Ishikawa (cell line): ENCODE measurements at regions not wholly inside any gene's neighbourhood (a gene's known extent, or its start where the extent isn't known, plus 50 kb on each side); places are given as distances from the start of the nearest gene placed in this dataset.

Experiments
- CEBPB ChIP-seq: IDR thresholded peaks from 2 replicates; pipeline ENCODE4 v1.6.1; 2012
- EP300 ChIP-seq: IDR thresholded peaks from 2 replicates; pipeline ENCODE4 v1.6.1; 2012; ENCODE audit warnings: borderline replicate concordance
- FOXM1 ChIP-seq: IDR thresholded peaks from 2 replicates; pipeline ENCODE4 v1.6.1; 2012; ENCODE audit warnings: low read depth, borderline replicate concordance
- MAX ChIP-seq: IDR thresholded peaks from 2 replicates; pipeline ENCODE4 v1.6.1; 2012
- TAF1 ChIP-seq: IDR thresholded peaks from 2 replicates; pipeline ENCODE4 v1.6.1; 2012; ENCODE audit warnings: low read depth, mild to moderate bottlenecking
- YY1 ChIP-seq: IDR thresholded peaks from 2 replicates; pipeline ENCODE4 v1.6.1; 2012; ENCODE audit warnings: low read depth
- ZBTB7A ChIP-seq: IDR thresholded peaks from 2 replicates; pipeline ENCODE4 v1.6.1; 2012; ENCODE audit warnings: low read depth
- TF ChIP-seq, protein P1 (sequence below): IDR thresholded peaks from 2 replicates; pipeline ENCODE4 v1.6.1; 2012; ENCODE audit warnings: low read depth, mild to moderate bottlenecking

DNA sequence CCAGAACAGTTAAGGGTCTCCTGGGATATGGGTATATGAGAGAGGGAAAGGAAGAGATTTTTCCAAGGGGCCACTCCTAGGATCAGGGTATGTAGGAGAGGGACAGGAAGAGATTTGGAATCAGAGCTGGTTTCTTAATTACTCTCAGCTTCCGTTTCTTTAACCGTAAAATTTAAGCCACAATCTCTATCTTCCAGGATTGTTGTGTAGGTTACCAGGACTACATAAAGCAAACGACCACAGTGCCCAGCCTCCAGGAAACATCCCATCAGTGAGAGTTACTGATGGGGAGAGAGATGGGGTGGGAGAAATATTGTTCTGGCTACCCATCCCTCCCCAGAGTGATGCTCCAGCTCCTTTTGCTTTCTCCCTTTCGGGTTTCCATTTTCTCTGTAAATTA is 114.6 kb upstream of the THUMPD2 start:
- TF ChIP-seq CEBPB (no peak), YY1 (no peak), TAF1 (no peak), ZBTB7A (no peak), FOXM1 (no peak), MAX (no peak), EP300 (no peak)
- TF ChIP-seq, protein P1, sequence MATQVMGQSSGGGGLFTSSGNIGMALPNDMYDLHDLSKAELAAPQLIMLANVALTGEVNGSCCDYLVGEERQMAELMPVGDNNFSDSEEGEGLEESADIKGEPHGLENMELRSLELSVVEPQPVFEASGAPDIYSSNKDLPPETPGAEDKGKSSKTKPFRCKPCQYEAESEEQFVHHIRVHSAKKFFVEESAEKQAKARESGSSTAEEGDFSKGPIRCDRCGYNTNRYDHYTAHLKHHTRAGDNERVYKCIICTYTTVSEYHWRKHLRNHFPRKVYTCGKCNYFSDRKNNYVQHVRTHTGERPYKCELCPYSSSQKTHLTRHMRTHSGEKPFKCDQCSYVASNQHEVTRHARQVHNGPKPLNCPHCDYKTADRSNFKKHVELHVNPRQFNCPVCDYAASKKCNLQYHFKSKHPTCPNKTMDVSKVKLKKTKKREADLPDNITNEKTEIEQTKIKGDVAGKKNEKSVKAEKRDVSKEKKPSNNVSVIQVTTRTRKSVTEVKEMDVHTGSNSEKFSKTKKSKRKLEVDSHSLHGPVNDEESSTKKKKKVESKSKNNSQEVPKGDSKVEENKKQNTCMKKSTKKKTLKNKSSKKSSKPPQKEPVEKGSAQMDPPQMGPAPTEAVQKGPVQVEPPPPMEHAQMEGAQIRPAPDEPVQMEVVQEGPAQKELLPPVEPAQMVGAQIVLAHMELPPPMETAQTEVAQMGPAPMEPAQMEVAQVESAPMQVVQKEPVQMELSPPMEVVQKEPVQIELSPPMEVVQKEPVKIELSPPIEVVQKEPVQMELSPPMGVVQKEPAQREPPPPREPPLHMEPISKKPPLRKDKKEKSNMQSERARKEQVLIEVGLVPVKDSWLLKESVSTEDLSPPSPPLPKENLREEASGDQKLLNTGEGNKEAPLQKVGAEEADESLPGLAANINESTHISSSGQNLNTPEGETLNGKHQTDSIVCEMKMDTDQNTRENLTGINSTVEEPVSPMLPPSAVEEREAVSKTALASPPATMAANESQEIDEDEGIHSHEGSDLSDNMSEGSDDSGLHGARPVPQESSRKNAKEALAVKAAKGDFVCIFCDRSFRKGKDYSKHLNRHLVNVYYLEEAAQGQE, result no peak
